Activated CD4-positive, CD25-positive, alpha-beta regulatory T cell treated with anti-CD3 and anti-CD28 coated beads, Interleukin-2, amount 50 U/mL, for 24 hours (primary cell): ENCODE measurements at regions not wholly inside any gene's neighbourhood (a gene's known extent, or its start where the extent isn't known, plus 50 kb on each side); places are given as distances from the start of the nearest gene placed in this dataset.
"Not testable (repeated sequence)": the region's sequence is repeated elsewhere in the genome, so short reads cannot be mapped to it uniquely, and the experiment has no call there.

Experiments
- ATAC-seq, 2 donors: fragments of 150-1000 bp; cut with Tn5 transposase; one replicate each; pipeline ENCODE4 v1.10.0; 2021; ENCODE audit warnings: mild to moderate bottlenecking in 1 of 2, moderate library complexity in 1 of 2

DNA sequence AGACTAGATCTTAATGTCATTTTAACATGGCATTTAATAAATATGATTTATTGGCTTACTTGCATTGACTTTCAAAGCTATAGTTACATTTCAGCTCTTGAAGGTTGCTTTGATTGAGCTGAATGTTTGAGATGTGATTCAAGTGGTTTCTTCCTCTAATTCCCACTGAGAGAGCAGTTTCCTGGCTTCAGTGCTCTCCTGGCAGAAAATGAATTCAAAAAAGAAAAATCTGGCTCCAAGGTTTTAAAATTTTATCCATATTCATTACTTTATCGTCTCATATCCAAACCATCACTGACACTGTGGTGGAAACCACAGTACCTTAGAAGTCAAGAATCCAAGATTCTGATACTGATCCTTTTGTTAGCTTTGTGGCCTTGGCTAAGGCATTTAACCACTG lies 263.1 kb upstream of the HSF2 start:
- ATAC-seq, result no peak

DNA sequence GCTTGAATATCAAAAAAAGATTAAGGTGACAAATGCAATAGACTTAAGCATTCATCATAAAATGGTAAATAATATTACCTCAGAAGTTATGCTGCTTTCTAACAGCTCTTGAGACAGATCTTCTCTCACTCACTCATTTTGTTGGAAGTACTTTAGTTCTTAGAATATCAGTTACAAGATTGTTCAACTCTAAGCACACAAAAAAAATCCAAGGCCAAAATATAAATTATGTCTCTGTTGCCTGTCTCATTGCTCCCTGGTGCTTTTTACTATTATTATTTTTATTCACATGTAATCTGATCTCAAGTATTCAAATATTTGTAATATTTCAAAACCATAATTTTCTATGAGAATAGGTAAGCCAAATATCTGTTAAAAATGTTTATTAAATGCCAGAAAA lies 259.4 kb upstream of the HSF2 start:
- ATAC-seq, result no peak

DNA sequence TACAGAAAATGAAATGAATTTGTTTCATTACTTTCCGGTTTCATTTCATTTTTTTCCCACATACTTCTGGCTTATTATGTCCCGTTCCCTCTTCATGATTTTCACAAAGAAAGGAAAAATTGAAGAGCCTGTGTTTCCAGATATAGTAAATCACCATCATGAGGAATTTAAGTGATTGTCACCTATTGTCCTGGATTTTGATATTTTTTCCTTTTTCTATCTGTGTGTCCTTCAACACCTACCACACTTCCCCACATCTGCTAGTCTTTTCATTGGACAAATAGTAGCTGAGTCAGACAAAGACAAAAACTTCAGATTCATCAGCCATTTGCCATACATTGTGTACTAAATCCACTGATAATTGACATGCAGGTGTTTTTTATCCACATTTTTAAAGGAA lies 258.2 kb upstream of the HSF2 start:
- no peak for ATAC-seq

DNA sequence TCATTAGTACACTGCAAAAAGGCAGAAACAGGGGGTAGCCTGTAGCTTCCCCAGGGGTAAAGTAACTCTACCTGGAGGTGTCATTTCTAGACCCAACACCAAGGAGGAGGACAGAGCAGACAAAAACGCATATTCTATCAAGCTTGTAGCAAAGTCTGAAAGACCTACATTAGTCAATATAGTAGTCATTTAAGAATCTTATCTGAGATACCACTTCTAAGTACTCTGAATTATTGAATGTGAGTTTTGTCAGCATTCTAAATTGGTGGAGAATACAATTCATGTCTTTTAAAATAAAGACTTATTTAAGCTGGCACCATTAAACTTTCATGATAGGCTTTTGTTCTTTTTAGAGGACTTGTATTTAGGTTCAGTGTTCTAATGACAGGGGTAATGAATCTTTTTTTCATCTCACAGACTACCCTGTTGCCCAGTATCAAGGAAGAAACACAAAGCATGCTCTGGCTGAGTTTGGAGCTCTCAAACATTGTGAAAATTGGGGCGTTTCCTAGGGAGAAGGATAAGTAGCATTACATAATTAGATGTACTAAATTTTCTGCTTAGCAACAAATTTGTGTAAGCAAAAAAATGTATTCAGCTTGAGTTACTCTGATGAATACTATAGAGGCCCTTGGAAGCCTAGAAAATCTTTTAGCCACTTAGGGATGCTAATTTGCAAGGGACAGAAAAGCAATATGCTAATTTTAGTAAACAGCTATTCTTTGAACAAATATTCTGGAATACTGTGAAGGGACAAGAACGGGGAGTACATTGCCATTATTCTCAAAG lies 255.4 kb upstream of the HSF2 start:
- no peak for ATAC-seq

DNA sequence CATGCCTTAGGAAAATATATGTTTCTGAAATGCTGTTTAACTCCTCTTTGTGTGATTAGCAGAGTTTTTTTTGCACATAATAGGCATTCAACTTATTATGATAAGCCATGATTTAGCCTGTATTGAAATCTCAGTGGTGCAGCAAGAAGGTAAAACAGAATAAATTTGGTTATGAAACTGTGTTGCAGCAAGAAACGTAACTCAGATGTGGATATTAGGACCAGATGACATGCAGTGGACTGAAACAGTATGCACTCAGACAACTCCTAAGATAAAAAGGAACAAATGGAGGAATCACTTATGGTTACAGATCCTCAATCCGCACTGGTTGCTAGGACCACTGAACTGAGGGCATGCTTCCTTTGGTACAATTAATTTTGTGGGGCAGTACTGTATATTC lies 254.2 kb upstream of the HSF2 start:
- ATAC-seq, result no peak

DNA sequence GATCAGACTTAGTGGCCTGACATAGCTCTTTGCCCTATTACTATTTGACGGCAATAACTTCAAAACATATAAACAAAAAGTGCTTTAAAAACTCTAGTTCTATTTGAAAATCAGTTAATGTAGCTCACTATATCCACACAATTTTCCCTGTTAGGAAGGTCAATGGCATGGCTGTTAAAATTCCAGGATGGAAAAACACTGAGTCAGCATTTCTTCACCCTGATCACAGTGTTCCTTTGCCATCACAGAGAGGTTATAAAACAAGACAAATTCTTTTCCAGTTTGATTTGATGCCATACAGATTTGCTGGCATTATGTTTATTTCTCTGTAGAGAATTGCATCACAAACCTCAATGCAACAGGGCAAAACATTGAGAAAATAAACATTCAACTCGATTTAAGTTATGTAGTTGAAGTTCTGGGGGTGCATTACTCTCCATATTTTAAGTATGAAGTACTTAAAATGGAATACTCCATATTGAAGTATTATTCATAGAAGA lies 253.7 kb upstream of the HSF2 start:
- ATAC-seq, result no peak

DNA sequence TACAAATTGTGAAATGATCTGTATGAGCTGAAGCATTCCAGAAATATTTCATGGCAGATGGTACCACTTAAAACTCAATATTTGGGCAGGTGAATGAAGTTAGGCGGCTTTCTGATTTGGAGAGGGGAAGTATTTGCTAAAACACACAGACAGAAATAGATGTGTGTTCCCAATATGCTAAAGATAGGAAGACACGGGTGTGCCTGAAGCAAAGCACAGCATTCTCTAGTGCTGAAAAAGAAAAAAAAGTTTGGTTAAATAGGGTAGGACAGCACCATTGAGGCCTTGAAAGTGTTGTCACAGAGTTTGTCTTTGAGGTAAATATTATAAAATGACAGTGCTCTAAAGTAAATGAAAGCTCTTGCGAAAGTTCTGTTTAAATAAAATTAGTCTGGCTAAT lies 252.2 kb upstream of the HSF2 start:
- no peak for ATAC-seq

DNA sequence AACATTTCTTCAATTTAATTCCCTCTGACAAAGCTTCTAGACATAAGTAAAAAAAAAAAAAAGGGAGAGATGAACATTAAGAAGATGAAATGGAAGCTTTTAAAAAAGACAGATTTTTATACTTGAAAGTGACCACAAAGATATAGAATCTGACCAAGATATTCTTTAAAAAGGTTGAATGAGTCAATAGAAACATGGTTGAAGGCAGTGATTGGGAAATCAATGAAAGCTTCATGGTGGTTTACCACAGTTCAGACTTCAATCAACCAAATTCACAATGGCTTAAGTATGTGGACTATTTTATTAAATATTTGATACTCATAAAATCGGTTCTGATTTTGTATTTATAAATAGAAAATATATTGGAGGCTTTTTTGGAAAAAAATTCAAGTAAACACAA lies 248.4 kb upstream of the HSF2 start:
- ATAC-seq, result no peak

DNA sequence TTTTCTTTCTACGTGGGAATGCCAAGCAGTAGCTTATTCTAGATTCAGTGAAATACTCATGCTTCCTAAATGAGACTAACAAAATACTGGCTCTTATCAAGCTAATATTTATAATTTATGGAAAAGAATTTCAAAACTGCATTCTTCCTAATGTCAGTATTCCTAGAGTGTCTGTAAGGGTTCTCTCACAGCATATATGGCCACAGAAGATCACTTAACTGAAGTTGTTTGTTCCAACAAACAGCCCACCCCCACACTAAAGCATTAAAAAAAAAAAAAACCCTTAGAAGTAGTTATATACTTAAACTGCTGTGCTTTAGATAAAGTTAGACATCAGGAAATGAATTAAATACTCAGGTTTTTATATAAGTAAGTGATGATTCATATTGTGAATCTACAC lies 247.7 kb upstream of the HSF2 start:
- ATAC-seq, result no peak

DNA sequence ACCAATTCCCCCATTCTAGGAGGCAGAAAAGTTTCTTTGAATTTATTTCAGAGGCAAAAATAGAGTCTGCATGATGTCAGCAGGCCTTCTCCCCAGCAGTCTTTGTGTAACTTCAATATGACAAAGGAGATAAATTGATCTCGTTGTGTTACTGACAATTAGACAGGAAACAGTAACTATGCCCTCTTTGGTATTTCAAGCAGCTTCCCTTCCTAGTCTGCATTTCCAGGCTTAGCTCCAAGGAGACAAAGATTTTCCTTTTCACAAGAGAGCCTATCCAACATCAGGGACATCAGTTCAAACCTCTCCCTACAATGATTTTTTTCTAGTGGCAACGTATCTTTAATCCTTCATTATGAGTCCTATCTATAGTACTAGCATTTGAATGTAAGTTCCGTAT lies 245.9 kb upstream of the HSF2 start:
- no peak for ATAC-seq

DNA sequence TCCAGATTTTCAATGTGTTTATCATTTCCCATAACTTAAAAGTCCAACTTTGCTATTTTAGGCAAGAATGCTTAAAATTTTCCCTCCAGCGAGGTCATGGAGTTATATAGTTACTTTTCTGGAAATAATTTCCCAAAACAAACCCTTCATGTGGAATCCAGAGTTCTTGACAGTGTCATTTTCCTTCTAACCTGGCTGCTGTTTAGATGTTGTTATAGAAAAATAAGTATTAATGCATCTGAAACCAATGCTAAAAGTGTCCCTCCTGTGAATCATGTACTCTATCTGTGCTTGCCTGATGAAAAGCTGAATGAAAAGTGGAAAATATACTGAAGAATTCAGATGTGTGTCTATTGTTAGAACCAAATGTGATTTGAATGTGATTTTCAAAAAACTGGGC lies 245.3 kb upstream of the HSF2 start:
- ATAC-seq, result no peak

DNA sequence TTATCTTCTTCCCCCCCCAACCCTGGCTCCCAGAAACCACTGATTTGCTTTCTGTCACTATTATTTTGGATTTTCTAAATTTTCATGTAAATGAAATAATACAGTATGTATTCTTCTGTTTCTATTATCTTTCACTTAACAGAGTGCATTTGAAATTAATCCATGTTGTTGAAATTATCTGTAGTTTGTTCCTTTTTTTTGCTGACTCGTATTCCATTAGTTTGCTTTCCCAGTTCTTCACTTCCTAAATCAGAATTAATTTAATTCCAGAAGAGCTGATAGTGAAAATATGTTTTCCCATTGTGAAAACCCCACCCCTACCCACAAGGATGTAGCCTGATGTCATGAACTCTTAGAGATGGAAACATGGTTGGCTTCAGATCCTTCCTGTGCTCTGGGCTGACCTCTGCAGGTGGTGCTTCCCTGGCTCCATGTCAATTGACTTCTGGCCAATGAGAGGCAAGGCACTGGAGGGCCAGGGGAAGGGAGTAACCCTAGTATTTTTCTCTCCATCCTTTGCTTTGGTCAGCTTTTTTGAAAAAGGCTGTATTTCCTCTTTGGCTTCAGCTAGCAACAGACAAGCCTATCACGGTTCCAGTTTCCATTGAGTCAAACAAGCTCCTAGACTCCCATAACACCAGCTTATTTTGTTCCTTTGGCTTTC lies 244.4 kb upstream of the HSF2 start:
- ATAC-seq, result no peak

DNA sequence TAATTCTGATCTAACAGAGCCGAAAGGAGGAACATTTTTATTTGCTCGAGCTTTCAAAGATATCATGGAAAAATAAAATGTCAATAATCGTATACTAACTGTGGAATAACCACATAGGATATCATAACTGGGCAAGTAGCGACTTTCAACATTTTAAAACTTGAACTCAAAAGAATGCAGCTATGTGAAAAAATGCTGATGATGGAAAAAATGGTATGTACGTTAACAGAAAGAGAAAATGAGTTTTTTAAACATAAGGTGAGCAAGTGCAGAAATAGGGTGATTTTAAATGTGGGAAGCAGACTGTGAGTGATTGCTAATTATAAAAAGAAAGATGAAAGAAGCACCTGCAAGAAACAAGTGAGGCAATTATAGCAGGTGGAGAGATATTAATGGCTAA lies 238.3 kb upstream of the HSF2 start:
- ATAC-seq, result no peak

DNA sequence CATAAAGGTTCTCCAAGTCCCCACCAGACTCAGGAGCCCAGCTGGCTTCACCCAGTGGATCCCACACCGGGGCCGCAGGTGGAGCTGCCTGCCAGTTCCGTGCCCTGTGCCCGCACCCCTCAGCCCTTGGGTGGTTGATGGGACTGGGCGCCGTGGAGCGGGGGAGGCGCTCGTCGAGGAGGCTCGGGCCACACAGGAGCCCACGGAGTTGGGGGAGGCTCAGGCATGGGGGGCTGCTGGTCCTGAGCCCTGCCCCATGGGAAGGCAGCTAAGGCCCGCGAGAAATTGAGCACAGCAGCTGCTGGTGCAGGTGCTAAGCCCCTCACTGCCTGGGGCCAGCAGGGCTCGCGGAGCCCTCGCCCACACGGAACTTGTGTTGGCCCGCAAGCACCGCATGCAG lies 234.4 kb upstream of the HSF2 start:
- ATAC-seq, result no peak

DNA sequence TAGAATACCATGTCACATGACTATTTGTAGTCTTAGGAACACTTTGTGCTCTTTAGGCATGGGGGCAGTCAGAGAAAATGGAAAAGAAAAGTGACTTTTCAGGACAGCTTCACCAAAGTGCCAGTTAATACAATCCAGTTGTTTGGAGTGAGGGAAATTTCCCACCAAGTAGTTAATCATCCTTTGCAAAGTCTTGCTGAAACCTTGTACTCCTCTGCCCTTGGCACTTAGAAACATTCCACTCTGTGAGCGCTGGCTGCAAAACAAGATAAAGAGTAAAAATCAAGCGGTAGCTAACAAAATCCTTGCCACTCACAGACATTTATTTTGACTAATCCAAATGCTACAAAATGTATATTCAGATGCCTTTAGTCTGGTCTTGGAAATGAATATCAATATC lies 229.2 kb upstream of the HSF2 start:
- no peak for ATAC-seq

DNA sequence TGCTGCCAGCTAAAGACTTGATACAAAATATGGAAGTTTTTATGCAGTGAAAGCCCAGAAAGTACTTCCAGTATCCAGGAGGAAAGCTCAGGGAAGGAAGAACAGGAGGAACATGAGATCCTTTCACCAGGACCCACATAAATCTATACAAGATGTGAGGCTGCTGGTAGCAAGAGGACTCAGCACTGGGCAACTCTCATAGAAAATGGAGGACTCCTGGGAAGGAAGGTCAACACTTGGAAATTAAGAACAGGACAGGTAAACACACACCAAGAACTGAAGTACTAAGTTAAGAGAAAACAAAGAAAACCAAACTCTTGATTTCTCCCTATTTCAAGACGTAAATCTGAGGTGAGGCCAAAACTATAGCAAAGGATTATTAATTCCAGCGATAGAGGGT lies 220.5 kb upstream of the HSF2 start:
- no peak for ATAC-seq

DNA sequence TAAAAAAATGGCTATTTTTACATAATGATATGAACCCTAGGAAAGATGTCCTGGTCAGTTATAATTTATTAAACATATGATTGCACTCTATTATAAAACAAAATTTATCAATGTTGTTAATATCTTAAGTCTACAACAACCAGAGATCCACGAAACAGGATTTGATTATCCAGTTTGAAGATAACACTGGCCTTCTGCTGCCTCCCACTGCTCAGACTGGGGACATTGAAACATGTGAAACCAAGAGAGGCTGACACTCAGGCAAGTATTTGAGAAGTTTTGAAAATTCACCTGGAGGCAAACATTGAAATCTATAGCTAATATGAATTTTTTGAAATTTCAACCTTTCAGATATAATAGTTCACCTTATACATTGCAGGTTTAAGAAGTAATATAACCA lies 219.3 kb upstream of the HSF2 start:
- no peak for ATAC-seq

DNA sequence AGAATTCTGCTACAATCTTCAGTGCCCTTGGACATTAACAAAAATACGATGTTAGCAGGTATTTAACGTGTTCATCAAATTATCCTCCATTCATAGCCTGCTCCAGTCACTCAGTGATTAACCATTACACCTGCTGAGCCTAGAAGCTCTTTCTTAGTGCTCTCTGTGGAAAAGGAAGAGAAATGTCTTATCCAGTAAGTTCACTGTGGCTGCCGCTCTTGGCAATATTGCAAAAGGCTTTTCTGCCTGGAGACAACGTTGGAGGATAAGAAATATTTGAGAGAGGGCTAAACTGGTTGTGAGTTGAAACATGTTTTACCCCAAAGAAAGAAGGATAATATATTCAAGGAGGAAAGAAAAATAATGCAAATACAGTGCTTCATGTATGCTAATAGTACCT lies 217.4 kb upstream of the HSF2 start:
- no peak for ATAC-seq

DNA sequence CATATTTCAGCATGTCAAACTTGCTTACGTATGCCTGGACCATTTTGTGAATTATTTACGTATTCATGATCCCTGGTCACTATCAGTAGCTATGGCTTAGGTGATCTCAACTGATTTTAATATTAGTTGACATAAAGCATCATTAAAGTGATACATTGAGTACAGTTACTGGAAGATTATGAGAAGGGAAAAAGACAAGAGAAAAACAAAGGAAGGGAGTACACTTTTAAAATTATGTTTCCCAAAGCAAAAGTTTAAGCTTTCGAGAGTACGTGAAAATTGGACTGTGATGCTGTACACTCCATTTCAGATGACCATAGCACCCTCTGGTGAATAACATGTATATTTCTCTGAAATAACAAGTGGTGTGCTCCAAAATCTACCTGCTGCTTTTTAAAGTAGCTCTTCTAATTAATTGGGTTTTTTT lies 215.0 kb upstream of the HSF2 start:
- no peak for ATAC-seq

DNA sequence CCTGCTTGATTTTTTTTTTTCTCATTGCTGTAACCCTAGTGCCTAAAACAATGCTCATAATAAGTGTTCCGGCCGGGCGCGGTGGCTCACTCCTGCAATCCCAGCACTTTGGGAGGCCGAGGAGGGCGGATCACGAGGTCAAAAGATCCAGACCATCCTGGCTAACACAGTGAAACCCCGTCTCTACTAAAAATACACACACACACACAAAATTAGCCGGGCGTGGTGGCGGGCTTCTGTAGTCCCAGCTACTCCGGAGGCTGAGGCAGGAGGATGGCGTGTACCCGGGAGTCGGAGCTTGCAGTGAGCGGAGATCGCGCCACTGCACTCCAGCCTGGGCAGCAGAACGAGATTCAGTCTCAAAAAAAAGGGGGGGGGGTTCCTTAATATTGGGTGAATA lies 214.0 kb upstream of the HSF2 start:
- not testable (repeated sequence) for ATAC-seq

DNA sequence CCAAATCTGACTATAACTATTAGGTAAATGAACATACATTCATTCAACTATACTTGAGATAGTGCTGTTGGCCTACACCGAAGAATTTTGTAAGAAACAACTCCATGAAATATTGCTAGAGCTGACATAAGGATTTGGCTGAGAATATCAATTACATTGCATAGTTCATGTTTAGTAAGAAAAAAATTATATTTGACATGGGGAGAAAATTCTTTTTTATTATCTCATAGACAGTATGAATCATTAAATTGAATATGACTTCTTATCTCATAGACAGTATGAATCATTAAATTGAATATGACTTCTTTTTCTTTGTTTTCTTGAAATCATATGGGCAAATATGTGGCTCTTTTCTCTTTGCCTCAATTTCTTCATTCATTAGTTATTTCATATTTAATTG lies 212.3 kb upstream of the HSF2 start:
- ATAC-seq, result no peak

DNA sequence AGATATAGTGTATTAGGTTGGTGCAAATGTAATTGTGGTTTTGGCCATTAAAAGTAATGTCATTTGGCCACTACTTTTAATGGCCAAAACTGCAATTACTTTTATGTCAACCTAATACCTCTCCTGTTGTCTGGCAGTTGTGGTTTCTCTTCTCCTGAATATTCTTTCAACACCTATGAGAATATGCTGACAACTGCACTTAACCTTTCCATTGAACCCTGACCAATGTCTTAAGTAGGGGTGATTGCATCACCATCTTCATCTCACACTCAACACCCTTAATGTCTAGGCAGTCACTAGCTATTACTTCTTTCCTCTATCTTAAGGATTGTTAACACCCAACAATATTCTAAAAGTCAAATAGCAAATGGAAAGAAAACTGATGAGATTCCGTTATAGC lies 200.5 kb upstream of the HSF2 start:
- ATAC-seq, result no peak

DNA sequence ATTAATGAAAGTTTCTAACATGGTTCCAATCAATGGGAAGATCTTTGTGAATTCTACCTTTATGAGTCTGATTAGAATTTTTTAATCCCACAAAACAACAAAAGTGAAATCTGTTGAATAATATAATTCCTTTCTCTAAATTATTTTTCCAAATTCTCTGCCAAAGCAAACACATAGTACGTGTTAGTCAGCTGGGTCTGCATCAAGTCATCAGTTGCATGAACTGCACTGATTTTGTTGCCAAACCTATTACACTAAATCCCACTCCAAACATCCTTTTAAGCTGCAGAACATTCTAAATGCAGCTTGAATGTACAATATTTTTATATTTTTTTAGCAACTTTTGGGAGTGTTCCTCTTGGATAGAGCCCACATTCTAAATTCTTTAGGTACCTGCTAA lies 199.0 kb upstream of the HSF2 start:
- ATAC-seq, result no peak

DNA sequence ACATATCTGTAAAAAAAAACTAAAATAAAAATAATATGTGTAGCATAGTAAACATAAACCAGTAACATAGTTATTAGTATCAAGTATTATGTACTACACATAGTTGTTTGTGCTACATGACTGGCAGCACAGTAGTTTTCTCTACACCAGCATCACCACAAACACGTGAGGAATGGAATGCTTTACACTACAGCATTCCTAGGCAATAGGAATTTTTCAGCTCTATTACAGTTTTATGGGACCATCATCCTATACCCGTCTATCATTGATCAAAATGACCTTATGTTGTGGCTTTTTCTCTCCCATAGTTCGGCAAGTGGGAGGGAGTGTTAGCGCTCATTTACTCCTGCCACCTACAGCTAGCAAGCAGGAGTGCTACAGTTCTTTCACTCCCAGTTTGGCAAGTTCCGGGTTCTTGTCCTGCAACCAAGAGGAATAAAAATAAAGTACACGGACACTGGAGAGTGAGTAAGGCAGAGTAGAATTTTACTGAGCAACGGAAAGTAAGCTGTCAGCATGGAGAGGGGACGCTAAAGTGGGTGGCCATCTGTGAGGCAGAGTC lies 196.8 kb upstream of the HSF2 start:
- no peak for ATAC-seq
